NCI-H2196 (cell line): ENCODE measurements at regions not wholly inside any gene's neighbourhood (a gene's known extent, or its start where the extent isn't known, plus 50 kb on each side); places are given as distances from the start of the nearest gene placed in this dataset.
"Not testable (repeated sequence)": the region's sequence is repeated elsewhere in the genome, so short reads cannot be mapped to it uniquely, and the experiment has no call there.

Experiments
- DNase-seq: peaks from one replicate; lab custom pipeline; 2025; ENCODE audit not compliant: unreplicated experiment; lab: John Stamatoyannopoulos, UW

- DNase-seq = no peak
Observed at GRCh38 chr6:27049863-27050781, 197.4 kb upstream of the PRSS16 start.

GRCh38 chr6:27052082-27052730 lies 195.3 kb upstream of the PRSS16 start:
- DNase-seq = not testable (repeated sequence)

- DNase-seq = no peak
Observed at GRCh38 chr6:27052731-27053082, 194.8 kb upstream of the PRSS16 start.

DNA sequence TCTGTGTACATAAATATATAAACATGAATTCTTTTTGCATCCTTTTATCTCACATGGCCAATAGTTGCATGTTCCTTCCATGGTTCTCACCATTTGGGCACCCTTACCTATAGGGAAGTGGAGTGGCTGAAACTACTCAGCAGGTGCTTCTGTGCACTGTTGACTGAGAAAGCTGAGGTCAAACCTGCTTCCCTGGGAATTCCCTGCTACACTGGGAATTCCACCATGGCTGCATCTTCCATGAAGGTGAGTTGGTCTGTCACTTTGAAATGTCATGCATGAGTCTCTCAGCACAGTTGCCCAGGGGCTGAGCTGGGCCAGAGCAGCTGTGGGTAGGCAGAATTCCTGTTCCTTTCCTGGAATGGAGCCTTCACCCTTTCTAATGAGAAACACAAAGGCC lies 193.8 kb upstream of the PRSS16 start:
- DNase-seq = no peak

GRCh38 chr6:27056615-27057014 lies 190.9 kb upstream of the PRSS16 start:
- no peak for DNase-seq

GRCh38 chr6:27059621-27060425 lies 187.7 kb upstream of the PRSS16 start:
- peak; percentile 18 for DNase-seq

- no peak for DNase-seq
Observed at GRCh38 chr6:27061235-27061993, 186.1 kb upstream of the PRSS16 start.

DNA sequence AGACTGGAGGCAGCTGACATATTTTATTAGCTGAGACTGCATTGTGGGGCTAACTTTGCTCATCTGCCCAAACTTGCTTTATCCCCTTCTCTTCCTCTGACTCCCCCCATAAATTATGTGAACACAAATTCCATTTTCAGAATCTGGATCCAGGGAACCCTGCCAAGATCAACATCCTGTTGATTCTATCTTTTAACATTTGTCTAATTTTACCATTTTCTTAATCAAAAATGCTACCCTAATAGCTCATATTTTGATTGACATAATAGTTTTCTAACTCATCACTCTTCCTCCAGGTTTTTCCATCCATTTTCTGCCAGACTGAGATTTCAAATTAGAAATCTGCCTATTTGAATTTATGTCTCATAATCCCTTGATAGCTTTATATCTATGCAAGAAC lies 184.7 kb upstream of the PRSS16 start:
- DNase-seq = no peak

DNA sequence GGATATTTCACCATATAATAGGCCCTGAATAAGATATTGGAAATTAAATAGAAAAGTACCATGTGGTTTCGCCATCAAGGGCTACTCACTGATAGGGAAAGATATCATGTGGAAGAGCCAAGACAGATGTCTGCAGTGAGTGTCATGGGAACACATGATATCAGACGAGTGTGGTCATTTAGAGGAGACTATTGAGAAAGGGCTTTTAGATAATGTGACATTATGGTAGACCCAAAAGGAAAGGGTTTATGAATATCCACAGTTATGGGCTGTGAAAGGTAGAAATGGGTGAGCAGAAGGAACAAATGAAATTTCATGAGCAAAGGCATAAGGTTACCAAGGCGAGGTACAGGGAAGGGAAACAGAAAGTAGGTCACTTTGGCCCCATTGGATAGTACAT lies 182.3 kb upstream of the PRSS16 start:
- DNase-seq = no peak

GRCh38 chr6:27066381-27066780 lies 181.1 kb upstream of the PRSS16 start:
- no peak for DNase-seq

GRCh38 chr6:27066802-27067201 lies 180.7 kb upstream of the PRSS16 start:
- no peak for DNase-seq

DNA sequence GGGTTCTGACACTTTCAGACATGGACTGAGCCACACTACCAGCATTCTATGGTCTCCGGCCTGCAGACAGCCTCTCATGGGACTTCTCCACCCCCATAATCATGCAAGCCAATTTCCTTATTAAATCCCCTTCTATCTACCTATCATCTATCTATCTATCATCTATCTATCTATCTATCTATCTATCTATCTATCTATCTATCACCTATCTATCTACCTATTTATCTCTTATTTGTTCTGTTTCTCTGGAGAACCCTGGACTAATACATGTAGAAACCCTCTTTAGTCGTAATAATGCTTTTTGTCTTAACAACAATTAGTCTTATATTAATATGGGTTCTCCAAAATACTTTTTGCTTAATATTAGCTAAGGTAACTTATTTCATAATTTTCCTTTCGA lies 174.1 kb upstream of the PRSS16 start:
- no peak for DNase-seq

- DNase-seq = no peak
Observed at GRCh38 chr6:27076116-27076515, 171.4 kb upstream of the PRSS16 start.

- peak; percentile 45 for DNase-seq
Observed at GRCh38 chr6:27078734-27079357, 168.7 kb upstream of the PRSS16 start.

- no peak for DNase-seq
Observed at GRCh38 chr6:27081188-27081587, 166.3 kb upstream of the PRSS16 start.

GRCh38 chr6:27081931-27082330 lies 165.6 kb upstream of the PRSS16 start:
- peak; percentile 29 for DNase-seq

DNA sequence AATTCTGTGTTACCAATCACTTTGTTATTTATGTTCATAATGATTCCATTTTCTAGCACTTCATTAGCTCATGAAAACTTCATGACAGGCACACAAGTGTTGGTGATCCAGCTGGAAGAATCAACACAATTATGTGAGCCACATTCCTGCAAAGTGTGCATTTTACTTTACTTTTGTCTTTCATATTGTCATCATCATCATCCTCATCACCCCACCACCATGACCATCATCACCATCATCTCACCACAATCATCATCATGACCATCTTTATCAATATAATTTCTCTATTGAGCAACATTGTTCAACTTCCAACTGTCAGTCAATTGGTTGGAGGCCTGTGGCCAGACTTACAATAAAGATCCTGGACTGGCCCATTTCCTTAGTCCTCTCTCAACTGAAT lies 159.4 kb upstream of the PRSS16 start:
- no peak for DNase-seq

GRCh38 chr6:27091661-27092315 lies 155.7 kb upstream of the PRSS16 start:
- no peak for DNase-seq

- DNase-seq = no peak
Observed at GRCh38 chr6:27092316-27092692, 155.2 kb upstream of the PRSS16 start.

- no peak for DNase-seq
Observed at GRCh38 chr6:27095914-27096313, 151.6 kb upstream of the PRSS16 start.
